AG04450 (cell line): ENCODE measurements at regions not wholly inside any gene's neighbourhood (a gene's known extent, or its start where the extent isn't known, plus 50 kb on each side); places are given as distances from the start of the nearest gene placed in this dataset.

Experiments
- CTCF ChIA-PET: fragments of 300-600, 350-600 bp; formaldehyde crosslinking; extraction: SDS; loops from one replicate; lab custom pipeline; 2022; ENCODE audit warnings: antibody characterized with exemption, inconsistent platforms; lab: Charles Lee
- POLR2A ChIA-PET: fragments of 350-600 bp; formaldehyde crosslinking; extraction: SDS; loops from one replicate; lab custom pipeline; 2021; ENCODE audit warnings: antibody characterized with exemption, inconsistent platforms; lab: Yijun Ruan, JAX
- DNase-seq: peaks from one replicate; pipeline ENCODE4 v3.0.0-alpha.2; 2011; ENCODE audit warnings: low read depth, low spot score
- H3K27ac ChIP-seq: one replicate; pipeline ENCODE4 v1.5.1; 2012; ENCODE audit warnings: low read depth, low read length, control low read depth
- H3K27me3 ChIP-seq: one replicate; pipeline ENCODE4 v1.6.0; 2012; ENCODE audit warnings: low read length; ENCODE audit not compliant: control insufficient read depth, insufficient read depth
- H3K4me3 ChIP-seq: 2 replicates; pipeline ENCODE4 v1.5.1; 2011; ENCODE audit warnings: mild to moderate bottlenecking, low read depth, low read length, control low read depth
- H3K9me3 ChIP-seq: 2 replicates; pipeline ENCODE4 v1.5.1; 2012; ENCODE audit warnings: low read length; ENCODE audit not compliant: control insufficient read depth, insufficient read depth
- TF ChIP-seq, protein P1 (sequence below): IDR thresholded peaks from 2 replicates; pipeline ENCODE4 v1.5.1; 2011; ENCODE audit warnings: low read depth, low read length, control low read depth, inconsistent platforms

DNA sequence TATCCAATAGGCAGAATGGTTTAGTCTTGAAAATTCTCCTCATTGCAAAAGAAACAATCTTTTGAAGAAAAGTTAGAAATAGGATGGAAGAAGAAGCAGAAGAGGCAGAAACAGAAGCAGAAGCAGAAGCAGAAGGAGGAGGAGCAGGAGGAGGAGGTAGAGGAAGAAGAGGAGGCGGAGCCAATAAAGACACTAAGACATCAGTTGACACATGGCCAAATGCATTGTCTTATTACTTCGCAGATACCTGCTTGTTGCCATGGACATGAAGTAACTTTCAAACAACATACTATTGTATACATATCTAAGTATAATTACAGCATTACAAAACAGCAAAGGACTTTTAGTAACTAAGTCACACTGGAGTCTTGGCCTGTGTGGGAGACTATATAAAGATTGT is 606.3 kb downstream of the METTL4 start:
- TF ChIP-seq, protein P1, sequence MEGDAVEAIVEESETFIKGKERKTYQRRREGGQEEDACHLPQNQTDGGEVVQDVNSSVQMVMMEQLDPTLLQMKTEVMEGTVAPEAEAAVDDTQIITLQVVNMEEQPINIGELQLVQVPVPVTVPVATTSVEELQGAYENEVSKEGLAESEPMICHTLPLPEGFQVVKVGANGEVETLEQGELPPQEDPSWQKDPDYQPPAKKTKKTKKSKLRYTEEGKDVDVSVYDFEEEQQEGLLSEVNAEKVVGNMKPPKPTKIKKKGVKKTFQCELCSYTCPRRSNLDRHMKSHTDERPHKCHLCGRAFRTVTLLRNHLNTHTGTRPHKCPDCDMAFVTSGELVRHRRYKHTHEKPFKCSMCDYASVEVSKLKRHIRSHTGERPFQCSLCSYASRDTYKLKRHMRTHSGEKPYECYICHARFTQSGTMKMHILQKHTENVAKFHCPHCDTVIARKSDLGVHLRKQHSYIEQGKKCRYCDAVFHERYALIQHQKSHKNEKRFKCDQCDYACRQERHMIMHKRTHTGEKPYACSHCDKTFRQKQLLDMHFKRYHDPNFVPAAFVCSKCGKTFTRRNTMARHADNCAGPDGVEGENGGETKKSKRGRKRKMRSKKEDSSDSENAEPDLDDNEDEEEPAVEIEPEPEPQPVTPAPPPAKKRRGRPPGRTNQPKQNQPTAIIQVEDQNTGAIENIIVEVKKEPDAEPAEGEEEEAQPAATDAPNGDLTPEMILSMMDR, result no peak
- H3K27ac ChIP-seq, result no peak overlapping the region
- peaks cover 2% of the 10 kb centered on the region; the same call in 1 of the 2 replicates for H3K9me3 ChIP-seq
- ChIA-PET POLR2A (no interaction called here), CTCF (no interaction called here)
- no peak for DNase-seq
- no peaks in the 10 kb centered on the region for H3K27me3 ChIP-seq
- no peak overlapping the region for H3K4me3 ChIP-seq

DNA sequence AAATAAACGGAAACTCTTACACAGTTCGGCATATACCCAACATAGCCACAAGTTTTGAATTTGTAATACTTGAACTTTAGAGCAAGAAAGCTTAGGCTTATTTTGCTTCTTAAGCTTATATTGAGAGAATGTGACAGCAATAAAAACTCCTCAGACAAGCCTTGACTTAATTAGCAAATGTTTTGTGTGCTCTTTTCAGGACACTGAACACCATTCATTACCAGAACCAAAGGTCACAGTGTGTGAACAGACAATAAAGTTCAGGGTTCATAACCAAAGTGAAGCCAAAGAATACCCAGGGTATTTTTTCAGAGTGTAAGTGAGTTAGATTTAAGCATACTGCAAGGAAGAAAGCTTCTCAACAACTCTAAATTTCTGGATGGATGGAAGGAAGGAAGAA is 605.8 kb downstream of the METTL4 start:
- POLR2A ChIA-PET, result no interaction called here
- CTCF ChIA-PET, result no interaction called here
- TF ChIP-seq, protein P1, result no peak
- Histone ChIP-seq H3K27ac (no peak overlapping the region), H3K9me3 (no peaks in the 10 kb centered on the region; the same call in 1 of the 2 replicates), H3K4me3 (no peak overlapping the region), H3K27me3 (no peaks in the 10 kb centered on the region)
- DNase-seq, result no peak

DNA sequence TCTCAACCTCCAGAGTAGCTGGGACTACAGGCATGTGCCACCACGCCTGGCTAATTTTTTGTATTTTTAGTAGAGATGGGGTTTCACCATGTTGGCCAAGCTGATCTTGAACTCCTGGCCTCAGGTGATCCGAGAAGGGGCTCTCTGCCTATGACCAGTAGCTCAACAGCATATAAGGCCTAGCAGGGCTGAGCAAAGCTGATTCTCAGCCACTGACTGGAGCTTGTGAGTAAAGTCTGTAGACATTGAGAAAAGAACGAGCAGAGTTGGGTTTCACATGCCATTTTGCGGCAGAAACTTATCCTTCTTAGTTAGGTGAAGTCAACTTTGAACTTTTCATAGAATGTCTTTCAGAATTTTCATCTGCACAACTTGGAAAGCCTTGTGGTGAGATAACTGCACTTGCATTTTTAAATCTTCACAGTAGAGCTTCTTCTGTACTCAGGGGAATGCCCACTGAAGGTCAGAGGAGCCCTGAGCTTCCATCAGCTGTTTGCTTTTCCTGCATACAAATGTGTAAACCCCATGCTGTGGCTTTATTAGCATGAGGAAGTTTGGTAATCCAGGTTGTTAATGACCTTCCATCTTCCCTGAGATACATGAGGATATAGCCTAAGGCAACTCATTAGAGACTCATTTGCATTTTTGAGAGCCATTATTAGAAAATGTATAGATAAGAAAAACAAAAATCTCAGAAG is 602.4 kb downstream of the METTL4 start:
- no peak for DNase-seq
- Histone ChIP-seq H3K27me3 (no peaks in the 10 kb centered on the region), H3K9me3 (peaks cover 10% of the 10 kb centered on the region; the same call in 1 of the 2 replicates), H3K4me3 (no peak overlapping the region), H3K27ac (no peak overlapping the region)
- ChIA-PET CTCF (no interaction called here), POLR2A (no interaction called here)
- TF ChIP-seq, protein P1, result no peak

DNA sequence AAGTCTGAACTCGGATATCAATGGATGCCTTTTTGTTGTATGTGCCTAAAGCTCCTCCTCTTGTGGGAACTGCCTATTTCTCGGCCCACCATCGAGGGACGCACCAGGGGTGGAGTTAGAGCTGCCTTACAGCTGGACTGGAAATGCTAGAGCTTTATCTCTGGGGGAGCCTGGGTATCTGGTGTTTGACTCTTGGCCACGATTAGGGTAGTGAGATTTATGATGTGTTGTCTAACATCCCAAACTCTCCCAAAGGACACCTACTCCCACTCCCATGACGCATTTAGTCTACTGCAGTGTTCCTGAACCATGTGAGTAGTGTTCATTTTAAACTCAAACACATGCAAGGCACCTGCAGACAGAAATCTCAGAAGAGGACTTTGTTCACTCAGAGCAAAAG is 594.8 kb downstream of the METTL4 start:
- Histone ChIP-seq H3K9me3 (peaks cover 21% of the 10 kb centered on the region; the same call in 1 of the 2 replicates), H3K4me3 (no peak overlapping the region), H3K27me3 (no peaks in the 10 kb centered on the region), H3K27ac (no peak overlapping the region)
- POLR2A ChIA-PET, result no interaction called here
- CTCF ChIA-PET, result no interaction called here
- DNase-seq, result no peak
- TF ChIP-seq, protein P1, result no peak

DNA sequence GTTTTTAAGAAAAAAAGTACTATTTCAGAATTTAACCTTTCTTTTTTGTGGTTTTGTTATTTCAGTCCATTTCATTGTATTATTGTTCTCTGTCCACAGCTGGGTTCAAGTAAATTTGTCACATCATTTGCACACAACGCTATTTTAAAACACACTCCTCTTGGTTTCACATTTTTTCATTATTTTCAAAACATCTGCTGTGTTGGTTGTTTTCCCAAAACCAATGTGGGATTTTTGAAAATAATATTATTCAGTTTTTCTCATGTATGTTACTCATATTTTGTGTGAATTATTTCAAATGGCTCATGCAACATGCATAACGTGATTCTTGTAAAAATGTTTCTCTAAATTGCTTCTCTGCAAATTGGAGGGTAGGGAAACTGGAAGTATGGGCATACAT is 589.2 kb downstream of the METTL4 start:
- CTCF ChIA-PET, result no interaction called here
- Histone ChIP-seq H3K27me3 (no peaks in the 10 kb centered on the region), H3K27ac (no peak overlapping the region), H3K4me3 (no peak overlapping the region), H3K9me3 (peaks cover 7% of the 10 kb centered on the region; the same call in 1 of the 2 replicates)
- TF ChIP-seq, protein P1, result no peak
- no peak for DNase-seq
- POLR2A ChIA-PET, result no interaction called here
